Mucosa of rectum (tissue), 2 donors: ENCODE measurements at regions not wholly inside any gene's neighbourhood (a gene's known extent, or its start where the extent isn't known, plus 50 kb on each side); places are given as distances from the start of the nearest gene placed in this dataset.

Experiments used
- H3K27ac ChIP-seq, 2 donors: one replicate each; pipeline ENCODE4 v1.7.0; 2013; ENCODE audit warnings: inconsistent platforms in 2 of 2, low read depth in 2 of 2, low read length in 2 of 2
- H3K27me3 ChIP-seq, 2 donors: one replicate each; pipeline ENCODE4 v1.7.0; 2013; ENCODE audit warnings: low read length in 2 of 2; ENCODE audit not compliant: control insufficient read depth in 2 of 2, insufficient read depth in 2 of 2
- H3K36me3 ChIP-seq, 2 donors: one replicate each; pipeline ENCODE4 v1.7.0; 2013; ENCODE audit warnings: low read length in 2 of 2; ENCODE audit not compliant: control insufficient read depth in 2 of 2, insufficient read depth in 2 of 2
- H3K4me1 ChIP-seq, 2 donors: one replicate each; pipeline ENCODE4 v1.7.0; 2013; ENCODE audit warnings: low read length in 2 of 2, mild to moderate bottlenecking in 1 of 2; ENCODE audit not compliant: control insufficient read depth in 2 of 2, insufficient read depth in 2 of 2
- H3K4me3 ChIP-seq, 2 donors: one replicate each; pipeline ENCODE4 v1.7.0; 2013; ENCODE audit warnings: low read length in 2 of 2
- H3K9ac ChIP-seq, 2 donors: one replicate each; pipeline ENCODE4 v1.7.0; 2013; ENCODE audit warnings: low read length in 2 of 2, low read depth in 1 of 2, mild to moderate bottlenecking in 1 of 2
- H3K9me3 ChIP-seq, 2 donors: one replicate each; pipeline ENCODE4 v1.7.0; 2013; ENCODE audit warnings: low read length in 2 of 2; ENCODE audit not compliant: control insufficient read depth in 2 of 2
- donor health status: healthy.
- donor health status: Normal muscosa, but diverticular disease.

DNA sequence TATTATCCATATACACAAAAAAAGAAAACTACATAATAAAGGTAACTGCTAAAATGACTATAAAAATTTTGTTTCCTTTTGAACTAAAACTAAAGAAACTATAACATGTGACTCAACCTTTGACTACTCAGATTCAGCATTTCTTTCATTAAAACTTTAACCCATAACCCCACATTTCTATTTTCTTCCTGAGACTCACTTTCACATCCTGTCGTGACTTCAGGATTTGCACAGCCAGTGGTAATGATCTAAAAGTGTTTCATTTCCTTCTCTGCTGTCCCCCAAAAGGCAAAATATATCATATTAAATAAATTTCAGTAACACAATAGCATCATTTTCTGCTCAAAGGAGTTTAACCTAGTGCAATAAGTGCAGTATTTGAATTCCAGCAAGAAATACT, 1022.4 kb upstream of the DIAPH2 start:
- no peaks in the 10 kb centered on the region for H3K36me3 ChIP-seq
- H3K4me1 ChIP-seq: no peaks in the 10 kb centered on the region
- H3K27ac ChIP-seq: no peak overlapping the region
- no peak overlapping the region for H3K4me3 ChIP-seq
- H3K9me3 ChIP-seq: peaks cover 0 to 2% of the 10 kb centered on the region in 2 donors
- H3K9ac ChIP-seq: no peak overlapping the region
- no peaks in the 10 kb centered on the region for H3K27me3 ChIP-seq

GRCh38 chrX:95666056-95666455, 1018.6 kb upstream of the DIAPH2 start:
- H3K4me1 ChIP-seq: no peaks in the 10 kb centered on the region

DNA sequence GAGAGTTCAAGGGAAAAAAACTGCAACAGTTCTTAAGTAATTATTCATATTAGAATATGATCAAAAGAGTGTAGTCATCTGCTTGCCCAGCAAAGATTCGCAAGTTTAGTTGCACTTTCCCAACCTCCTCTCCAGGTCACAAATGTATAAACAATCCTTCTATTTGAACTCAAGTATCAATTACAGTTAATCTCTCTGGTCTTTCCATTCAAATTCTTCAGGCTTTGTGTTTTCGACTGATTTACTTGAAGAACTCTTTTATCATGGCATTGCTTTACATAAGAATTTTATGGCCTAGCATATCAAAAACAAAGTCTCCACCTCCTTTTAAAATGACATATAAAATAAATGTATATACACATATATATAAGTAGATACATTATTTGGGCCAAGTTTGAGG, 1009.6 kb upstream of the DIAPH2 start:
- no peak overlapping the region for H3K27ac ChIP-seq

More at GRCh38 chrX:95666056-95666455, 1018.6 kb upstream of the DIAPH2 start:
- no peak overlapping the region for H3K27ac ChIP-seq
- H3K36me3 ChIP-seq: no peaks in the 10 kb centered on the region
- no peaks in the 10 kb centered on the region for H3K27me3 ChIP-seq
- H3K9ac ChIP-seq: no peak overlapping the region
- H3K4me3 ChIP-seq: no peak overlapping the region
- H3K9me3 ChIP-seq: peaks cover 0 to 2% of the 10 kb centered on the region in 2 donors

DNA sequence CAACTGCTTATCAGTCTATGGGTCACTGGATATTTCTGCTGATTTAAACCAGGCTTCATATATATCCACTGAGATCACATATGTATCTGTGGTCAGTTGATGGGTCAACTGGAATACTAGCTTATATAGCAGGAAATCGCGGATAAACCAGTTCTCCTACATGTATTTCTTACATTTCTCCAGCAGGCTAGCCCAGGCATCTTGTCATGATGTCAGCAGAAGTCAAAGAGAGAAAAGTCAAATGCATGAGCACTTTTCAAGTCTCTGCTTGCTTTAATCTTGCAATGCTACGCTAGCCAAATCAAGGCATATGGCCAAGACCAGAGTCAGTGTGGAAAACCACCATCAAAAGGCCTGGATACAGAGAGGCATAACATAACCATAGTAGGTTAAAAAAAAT, 1008.8 kb upstream of the DIAPH2 start:
- H3K9me3 ChIP-seq: no peaks in the 10 kb centered on the region
- no peak overlapping the region for H3K4me3 ChIP-seq
- H3K27ac ChIP-seq: no peak overlapping the region
- H3K27me3 ChIP-seq: no peaks in the 10 kb centered on the region
- no peak overlapping the region for H3K9ac ChIP-seq
- no peaks in the 10 kb centered on the region for H3K4me1 ChIP-seq
- H3K36me3 ChIP-seq: no peaks in the 10 kb centered on the region

More for the DNA sequence above, 1009.6 kb upstream of the DIAPH2 start:
- Histone ChIP-seq H3K27me3 (no peaks in the 10 kb centered on the region), H3K4me1 (no peaks in the 10 kb centered on the region), H3K9me3 (no peaks in the 10 kb centered on the region), H3K36me3 (no peaks in the 10 kb centered on the region), H3K4me3 (no peak overlapping the region), H3K9ac (no peak overlapping the region)

GRCh38 chrX:95678679-95679078, 1006.0 kb upstream of the DIAPH2 start:
- H3K27ac ChIP-seq: no peak overlapping the region
- no peak overlapping the region for H3K9ac ChIP-seq
- H3K9me3 ChIP-seq: no peaks in the 10 kb centered on the region
- H3K36me3 ChIP-seq: no peaks in the 10 kb centered on the region
- no peaks in the 10 kb centered on the region for H3K4me1 ChIP-seq
- H3K27me3 ChIP-seq: no peaks in the 10 kb centered on the region
- no peak overlapping the region for H3K4me3 ChIP-seq

GRCh38 chrX:95693365-95693764, 991.3 kb upstream of the DIAPH2 start:
- Histone ChIP-seq H3K27me3 (no peaks in the 10 kb centered on the region), H3K4me3 (no peak overlapping the region)

DNA sequence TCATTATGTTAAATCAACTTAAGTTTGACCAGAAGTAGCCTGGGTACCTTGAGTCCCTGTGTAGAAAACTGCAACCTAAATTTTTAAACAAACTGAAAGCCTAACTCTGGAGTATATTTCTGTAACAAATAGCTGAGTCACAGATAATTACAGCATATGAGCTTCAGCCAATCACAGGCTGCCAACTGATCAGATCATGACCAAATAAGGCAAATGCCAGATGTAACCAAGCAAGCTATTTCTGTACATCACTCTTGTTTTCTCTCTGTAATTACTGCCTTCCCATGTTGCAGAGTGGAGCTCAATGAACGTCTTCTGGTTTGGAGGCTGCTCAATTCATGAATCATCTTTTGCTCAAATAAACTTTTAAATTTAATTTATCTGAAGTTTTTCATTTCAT, 980.9 kb upstream of the DIAPH2 start:
- no peak overlapping the region for H3K4me3 ChIP-seq
- no peaks in the 10 kb centered on the region for H3K4me1 ChIP-seq
- H3K27me3 ChIP-seq: no peaks in the 10 kb centered on the region
- H3K9ac ChIP-seq: no peak overlapping the region
- no peaks in the 10 kb centered on the region for H3K36me3 ChIP-seq
- no peaks in the 10 kb centered on the region for H3K9me3 ChIP-seq
- H3K27ac ChIP-seq: no peak overlapping the region

More at GRCh38 chrX:95693365-95693764, 991.3 kb upstream of the DIAPH2 start:
- Histone ChIP-seq H3K9me3 (no peaks in the 10 kb centered on the region), H3K4me1 (no peaks in the 10 kb centered on the region), H3K27ac (no peak overlapping the region), H3K36me3 (no peaks in the 10 kb centered on the region), H3K9ac (no peak overlapping the region)

DNA sequence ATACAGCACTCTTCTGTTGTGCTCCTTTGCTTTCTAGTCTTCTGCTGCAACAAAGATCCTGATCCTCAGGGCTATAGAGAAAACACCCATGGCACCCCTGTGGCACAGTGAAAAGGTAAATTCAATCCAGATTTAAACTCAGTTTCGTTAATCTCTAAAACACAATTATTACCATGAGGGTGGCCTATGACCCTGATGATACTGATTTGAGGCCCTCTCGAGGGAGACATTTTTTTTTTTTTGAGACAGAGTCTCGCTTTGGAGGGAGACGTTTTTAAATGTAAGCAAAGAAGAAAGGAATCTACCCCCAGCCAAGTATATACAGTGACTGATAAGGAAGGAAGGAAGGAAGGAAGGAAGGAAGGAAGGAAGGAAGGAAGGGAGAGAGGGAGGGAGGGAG, 967.8 kb upstream of the DIAPH2 start:
- Histone ChIP-seq H3K4me3 (no peak overlapping the region), H3K4me1 (no peaks in the 10 kb centered on the region), H3K27me3 (no peaks in the 10 kb centered on the region), H3K27ac (no peak overlapping the region), H3K9me3 (no peaks in the 10 kb centered on the region), H3K9ac (no peak overlapping the region), H3K36me3 (no peaks in the 10 kb centered on the region)

DNA sequence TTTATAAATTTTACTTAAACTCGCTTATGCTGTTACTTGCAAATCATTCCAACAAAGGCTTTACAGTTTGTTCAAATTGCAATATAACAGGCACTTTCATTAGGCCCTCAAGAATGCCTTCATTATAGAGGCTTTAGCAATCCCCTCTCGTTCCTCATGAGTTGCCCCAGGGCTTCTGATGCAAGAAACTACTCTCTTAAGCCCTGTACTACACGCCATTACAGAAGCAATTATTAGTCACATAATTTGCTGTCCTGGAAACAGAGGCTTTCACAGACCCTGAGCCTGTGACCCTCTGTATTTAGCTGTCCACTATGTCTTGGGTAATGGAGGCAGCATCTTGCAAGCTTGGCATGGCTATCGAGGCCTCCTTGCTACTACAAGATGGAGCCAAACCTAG, 965.9 kb upstream of the DIAPH2 start:
- H3K4me1 ChIP-seq: no peaks in the 10 kb centered on the region
- H3K9ac ChIP-seq: no peak overlapping the region
- no peaks in the 10 kb centered on the region for H3K27me3 ChIP-seq
- H3K36me3 ChIP-seq: no peaks in the 10 kb centered on the region
- no peaks in the 10 kb centered on the region for H3K9me3 ChIP-seq
- no peak overlapping the region for H3K27ac ChIP-seq
- no peak overlapping the region for H3K4me3 ChIP-seq

GRCh38 chrX:95721011-95721410, 963.6 kb upstream of the DIAPH2 start:
- Histone ChIP-seq H3K4me1 (no peaks in the 10 kb centered on the region), H3K4me3 (no peak overlapping the region), H3K27me3 (no peaks in the 10 kb centered on the region), H3K9ac (no peak overlapping the region), H3K9me3 (no peaks in the 10 kb centered on the region), H3K27ac (no peak overlapping the region), H3K36me3 (no peaks in the 10 kb centered on the region)

GRCh38 chrX:95728446-95728845, 956.2 kb upstream of the DIAPH2 start:
- Histone ChIP-seq H3K27ac (no peak overlapping the region), H3K36me3 (no peaks in the 10 kb centered on the region), H3K27me3 (no peaks in the 10 kb centered on the region), H3K4me1 (no peaks in the 10 kb centered on the region), H3K9me3 (no peaks in the 10 kb centered on the region), H3K9ac (no peak overlapping the region), H3K4me3 (no peak overlapping the region)
